Endothelial cell of umbilical vein (primary cell): ENCODE measurements at regions not wholly inside any gene's neighbourhood (a gene's known extent, or its start where the extent isn't known, plus 50 kb on each side); places are given as distances from the start of the nearest gene placed in this dataset.

ENCODE experiments used
- POLR2A ChIP-seq: IDR thresholded peaks from 2 replicates; pipeline ENCODE4 v1.6.1; 2012; ENCODE audit warnings: low read depth, mild to moderate bottlenecking, control low read depth, low read length
- TF ChIP-seq, protein P1 (sequence below), 2 donors: IDR thresholded peaks; 1 replicate in 1 of 2; 2 replicates in 1 of 2; pipeline ENCODE4 v1.5.1; 2011; ENCODE audit warnings: low read length in 2 of 2, mild to moderate bottlenecking in 2 of 2, moderate library complexity in 2 of 2, control low read depth in 1 of 2, inconsistent platforms in 1 of 2, low read depth in 1 of 2; ENCODE audit not compliant: insufficient read depth in 1 of 2; ENCODE audit errors: extremely low read depth in 1 of 2

DNA sequence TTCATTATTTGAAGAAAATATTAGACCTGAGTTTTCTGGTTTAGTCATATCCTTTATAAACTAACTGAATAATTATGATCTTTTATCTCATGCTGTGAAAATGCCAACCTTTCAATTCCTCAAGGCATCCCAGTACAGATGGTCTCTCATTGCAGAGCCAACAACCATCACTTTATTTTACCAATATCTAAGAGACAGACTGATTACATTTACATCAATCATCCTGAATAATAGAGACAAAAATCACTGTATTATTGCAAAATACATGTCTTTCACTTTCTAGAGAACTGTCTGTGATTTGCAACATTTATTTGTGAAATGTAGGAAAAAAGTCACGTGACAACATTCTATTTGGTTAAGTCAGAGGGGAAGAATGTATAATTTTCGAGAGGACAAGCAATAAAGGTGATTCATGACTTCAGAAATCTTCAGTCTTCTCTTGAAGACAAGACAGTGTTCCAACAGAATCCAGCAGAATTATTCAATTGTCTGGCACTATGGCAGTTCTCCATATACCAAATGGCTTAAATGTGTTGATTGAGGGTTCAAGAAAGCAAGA lies 503.6 kb upstream of the SYT4 start:
- TF ChIP-seq POLR2A, result no peak
- TF ChIP-seq, protein P1, sequence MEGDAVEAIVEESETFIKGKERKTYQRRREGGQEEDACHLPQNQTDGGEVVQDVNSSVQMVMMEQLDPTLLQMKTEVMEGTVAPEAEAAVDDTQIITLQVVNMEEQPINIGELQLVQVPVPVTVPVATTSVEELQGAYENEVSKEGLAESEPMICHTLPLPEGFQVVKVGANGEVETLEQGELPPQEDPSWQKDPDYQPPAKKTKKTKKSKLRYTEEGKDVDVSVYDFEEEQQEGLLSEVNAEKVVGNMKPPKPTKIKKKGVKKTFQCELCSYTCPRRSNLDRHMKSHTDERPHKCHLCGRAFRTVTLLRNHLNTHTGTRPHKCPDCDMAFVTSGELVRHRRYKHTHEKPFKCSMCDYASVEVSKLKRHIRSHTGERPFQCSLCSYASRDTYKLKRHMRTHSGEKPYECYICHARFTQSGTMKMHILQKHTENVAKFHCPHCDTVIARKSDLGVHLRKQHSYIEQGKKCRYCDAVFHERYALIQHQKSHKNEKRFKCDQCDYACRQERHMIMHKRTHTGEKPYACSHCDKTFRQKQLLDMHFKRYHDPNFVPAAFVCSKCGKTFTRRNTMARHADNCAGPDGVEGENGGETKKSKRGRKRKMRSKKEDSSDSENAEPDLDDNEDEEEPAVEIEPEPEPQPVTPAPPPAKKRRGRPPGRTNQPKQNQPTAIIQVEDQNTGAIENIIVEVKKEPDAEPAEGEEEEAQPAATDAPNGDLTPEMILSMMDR (IDR thresholded peaks at IDR 0.05; ENCODE audit: extremely low read depth in 1 of 2, insufficient read depth in 1 of 2, low read depth in 1 of 2, low read length in 2 of 2), result no peak
